Glutamatergic neuron (in vitro differentiated cells): ENCODE measurements at regions not wholly inside any gene's neighbourhood (a gene's known extent, or its start where the extent isn't known, plus 50 kb on each side); places are given as distances from the start of the nearest gene placed in this dataset.
A peak's percentile ranks its signal among the peaks of the same experiment; 100 is the strongest.

Experiments
- DNase-seq: peaks from one replicate; pipeline ENCODE4 v3.0.0; 2022
- H3K27ac Mint-ChIP-seq: one replicate; pipeline ENCODE4 v1.8.0; 2020; ENCODE audit warnings: mild to moderate bottlenecking, mixed read lengths, inconsistent platforms; ENCODE audit not compliant: unreplicated experiment
- H3K27me3 Mint-ChIP-seq: one replicate; pipeline ENCODE4 v1.8.0; 2020; ENCODE audit warnings: mild to moderate bottlenecking, moderate library complexity, mixed read lengths, inconsistent platforms; ENCODE audit not compliant: unreplicated experiment
- H3K36me3 Mint-ChIP-seq: one replicate; pipeline ENCODE4 v1.8.0; 2020; ENCODE audit warnings: mild to moderate bottlenecking, mixed read lengths, inconsistent platforms; ENCODE audit not compliant: unreplicated experiment
- H3K4me1 Mint-ChIP-seq: one replicate; pipeline ENCODE4 v1.8.0; 2020; ENCODE audit warnings: mild to moderate bottlenecking, low read depth, mixed read lengths, inconsistent platforms; ENCODE audit not compliant: unreplicated experiment
- H3K4me3 Mint-ChIP-seq: one replicate; pipeline ENCODE4 v1.8.0; 2020; ENCODE audit warnings: mild to moderate bottlenecking, mixed read lengths, inconsistent platforms; ENCODE audit not compliant: unreplicated experiment
- H3K9me3 Mint-ChIP-seq: one replicate; pipeline ENCODE4 v1.8.0; 2020; ENCODE audit warnings: mild to moderate bottlenecking, moderate library complexity, mixed read lengths, inconsistent platforms; ENCODE audit not compliant: unreplicated experiment
- CTCF ChIP-seq: fragments of 200-600 bp; sonication (generic); IDR thresholded peaks from one replicate; pipeline ENCODE4 v1.5.0; 2021; ENCODE audit not compliant: partially characterized antibody, unreplicated experiment

- Mint-ChIP-seq H3K4me3 (no peak overlapping the region), H3K27ac (no peak overlapping the region), H3K36me3 (no peaks in the 10 kb centered on the region), H3K27me3 (no peaks in the 10 kb centered on the region), H3K4me1 (no peaks in the 10 kb centered on the region), H3K9me3 (no peaks in the 10 kb centered on the region)
- TF ChIP-seq CTCF = no peak
- no peak for DNase-seq
Observed at GRCh38 chr14:24744641-24745040, 110.7 kb upstream of the GZMB start.

- H3K9me3 Mint-ChIP-seq = no peaks in the 10 kb centered on the region
- H3K27ac Mint-ChIP-seq = no peak overlapping the region
- no peaks in the 10 kb centered on the region for H3K27me3 Mint-ChIP-seq
- H3K4me3 Mint-ChIP-seq = no peak overlapping the region
- no peaks in the 10 kb centered on the region for H3K4me1 Mint-ChIP-seq
- no peak for DNase-seq
- TF ChIP-seq CTCF = no peak
- no peaks in the 10 kb centered on the region for H3K36me3 Mint-ChIP-seq
Observed at GRCh38 chr14:24741871-24742270, 107.9 kb upstream of the GZMB start.

- Mint-ChIP-seq H3K27me3 (peaks cover 3% of the 10 kb centered on the region), H3K4me1 (no peaks in the 10 kb centered on the region), H3K36me3 (no peaks in the 10 kb centered on the region), H3K9me3 (no peaks in the 10 kb centered on the region), H3K27ac (no peak overlapping the region), H3K4me3 (no peak overlapping the region)
- DNase-seq = no peak
- TF ChIP-seq CTCF = no peak
Observed at GRCh38 chr14:24735984-24736630, 102.1 kb upstream of the GZMB start.

DNA sequence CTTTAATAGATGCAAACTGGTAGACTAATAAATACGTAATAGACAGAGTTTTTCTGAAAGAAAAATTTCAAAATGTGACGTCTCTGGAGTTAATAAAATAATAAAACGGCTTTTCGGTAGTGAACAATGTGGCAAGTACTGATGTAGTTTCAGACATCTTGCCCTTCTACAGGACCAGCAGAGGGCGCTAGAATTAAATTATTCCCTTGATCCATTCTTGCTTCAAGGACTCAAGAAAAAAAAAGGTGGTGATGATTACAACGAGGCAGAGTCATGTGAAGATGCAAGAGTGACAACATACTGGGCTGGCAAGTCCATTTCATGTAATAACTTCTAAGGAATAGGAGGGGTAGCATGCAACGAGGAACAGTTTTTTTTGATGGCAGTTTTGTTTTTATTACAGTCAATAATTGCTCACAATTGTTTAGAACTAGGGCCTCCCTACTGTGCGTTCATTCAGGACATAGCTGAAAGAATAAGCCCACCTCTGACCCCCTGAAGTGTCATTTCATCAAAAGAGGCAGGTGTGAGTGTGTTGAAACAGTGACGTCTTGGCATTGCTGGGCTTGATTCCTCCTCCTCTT, 101.0 kb upstream of the GZMB start:
- Mint-ChIP-seq H3K4me1 (no peaks in the 10 kb centered on the region), H3K4me3 (no peak overlapping the region), H3K36me3 (no peaks in the 10 kb centered on the region), H3K27me3 (peaks cover 3% of the 10 kb centered on the region), H3K27ac (no peak overlapping the region), H3K9me3 (no peaks in the 10 kb centered on the region)
- TF ChIP-seq CTCF = peak; percentile 78
- DNase-seq = no peak

DNA sequence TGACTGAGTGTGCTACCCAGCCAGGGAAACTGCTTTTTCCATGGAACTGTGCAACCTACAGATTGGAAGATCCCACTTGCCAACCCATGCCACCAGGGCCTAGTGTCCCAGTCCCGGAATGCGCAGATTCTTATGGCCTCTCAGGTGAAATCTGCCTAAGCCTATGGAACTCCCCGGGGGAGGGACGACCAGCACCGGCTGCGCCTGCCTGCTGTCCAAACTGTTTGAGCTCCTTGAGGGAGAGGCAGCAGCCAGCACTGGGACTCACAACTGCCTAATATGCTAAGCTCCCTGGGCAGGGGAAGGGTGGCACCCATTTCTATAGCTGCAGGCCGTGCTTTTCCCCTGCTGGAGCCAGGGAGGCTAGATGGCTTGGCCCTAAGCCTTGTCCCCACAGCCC, 92.5 kb upstream of the GZMB start:
- no peak overlapping the region for H3K4me3 Mint-ChIP-seq
- no peak for DNase-seq
- H3K27me3 Mint-ChIP-seq = no peaks in the 10 kb centered on the region
- TF ChIP-seq CTCF = no peak
- no peak overlapping the region for H3K27ac Mint-ChIP-seq
- no peaks in the 10 kb centered on the region for H3K36me3 Mint-ChIP-seq
- H3K9me3 Mint-ChIP-seq = no peaks in the 10 kb centered on the region
- H3K4me1 Mint-ChIP-seq = no peaks in the 10 kb centered on the region
